Nucleus accumbens (tissue), 56 donors: ENCODE measurements at regions not wholly inside any gene's neighbourhood (a gene's known extent, or its start where the extent isn't known, plus 50 kb on each side); places are given as distances from the start of the nearest gene placed in this dataset.
A peak's percentile ranks its signal among the peaks of the same experiment; 100 is the strongest.

Source experiments
- DNase-seq, 56 donors: peaks; one replicate each; lab custom pipeline; 2025; lab: John Stamatoyannopoulos, UW

GRCh38 chr4:113849771-113850170 lies 88.2 kb upstream of the CAMK2D start:
- DNase-seq = peak in 6 of 56 donors; percentile 2 to 16 (median 5)

- no peak for DNase-seq
These were observed 86.2 kb upstream of the CAMK2D start for GRCh38 chr4:113847710-113848109.

GRCh38 chr4:113846433-113846832 lies 84.9 kb upstream of the CAMK2D start:
- no peak for DNase-seq

GRCh38 chr4:113845138-113845537 lies 83.6 kb upstream of the CAMK2D start:
- DNase-seq = no peak

GRCh38 chr4:113844369-113844768 lies 82.8 kb upstream of the CAMK2D start:
- DNase-seq = no peak

- DNase-seq = no peak
These were observed 79.3 kb upstream of the CAMK2D start for GRCh38 chr4:113840861-113841260.

GRCh38 chr4:113838460-113838859 lies 76.9 kb upstream of the CAMK2D start:
- DNase-seq = no peak

- DNase-seq = no peak
These were observed 75.9 kb upstream of the CAMK2D start for GRCh38 chr4:113837397-113837796.

GRCh38 chr4:113835005-113835404 lies 73.5 kb upstream of the CAMK2D start:
- no peak for DNase-seq

- no peak for DNase-seq
These were observed 72.8 kb upstream of the CAMK2D start for GRCh38 chr4:113834298-113834697.

GRCh38 chr4:113832803-113833202 lies 71.3 kb upstream of the CAMK2D start:
- no peak for DNase-seq

GRCh38 chr4:113831457-113831856 lies 69.9 kb upstream of the CAMK2D start:
- no peak for DNase-seq

GRCh38 chr4:113828702-113829101 lies 67.2 kb upstream of the CAMK2D start:
- DNase-seq = no peak

- DNase-seq = no peak
These were observed 65.7 kb upstream of the CAMK2D start for GRCh38 chr4:113827285-113827684.

- no peak for DNase-seq
These were observed 64.9 kb upstream of the CAMK2D start for GRCh38 chr4:113826421-113826820.

GRCh38 chr4:113825272-113825671 lies 63.7 kb upstream of the CAMK2D start:
- DNase-seq = no peak

GRCh38 chr4:113824396-113824795 lies 62.9 kb upstream of the CAMK2D start:
- no peak for DNase-seq

GRCh38 chr4:113823291-113823659 lies 61.7 kb upstream of the CAMK2D start:
- peak in 1 of 56 donors; percentile 2 for DNase-seq

- no peak for DNase-seq
These were observed 61.2 kb upstream of the CAMK2D start for GRCh38 chr4:113822555-113823290.

GRCh38 chr4:113821856-113822255 lies 60.3 kb upstream of the CAMK2D start:
- DNase-seq = no peak

- DNase-seq = no peak
These were observed 58.6 kb upstream of the CAMK2D start for GRCh38 chr4:113820108-113820507.

- no peak for DNase-seq
These were observed 54.3 kb upstream of the CAMK2D start for GRCh38 chr4:113815826-113816225.

GRCh38 chr4:113811359-113811758 lies 49.8 kb upstream of the CAMK2D start:
- DNase-seq = no peak
